GM12865 (cell line): ENCODE measurements at regions not wholly inside any gene's neighbourhood (a gene's known extent, or its start where the extent isn't known, plus 50 kb on each side); places are given as distances from the start of the nearest gene placed in this dataset.

Experiments
- DNase-seq: peaks from one replicate; pipeline ENCODE4 v3.0.0; 2010; ENCODE audit warnings: low read depth
- H3K4me3 ChIP-seq: 2 replicates; pipeline ENCODE4 v1.5.1; 2011; ENCODE audit warnings: mild to moderate bottlenecking, low read depth, low read length, control low read depth
- TF ChIP-seq, protein P1 (sequence below): IDR thresholded peaks from 2 replicates; pipeline ENCODE4 v1.5.1; 2011; ENCODE audit warnings: low read length, control low read depth, low read depth, inconsistent platforms; ENCODE audit not compliant: insufficient read depth; ENCODE audit errors: missing control alignments

GRCh38 chr6:51339728-51340127 is 521.1 kb downstream of the TFAP2B start:
- H3K4me3 ChIP-seq = no peak overlapping the region
- DNase-seq = no peak
- TF ChIP-seq, protein P1, sequence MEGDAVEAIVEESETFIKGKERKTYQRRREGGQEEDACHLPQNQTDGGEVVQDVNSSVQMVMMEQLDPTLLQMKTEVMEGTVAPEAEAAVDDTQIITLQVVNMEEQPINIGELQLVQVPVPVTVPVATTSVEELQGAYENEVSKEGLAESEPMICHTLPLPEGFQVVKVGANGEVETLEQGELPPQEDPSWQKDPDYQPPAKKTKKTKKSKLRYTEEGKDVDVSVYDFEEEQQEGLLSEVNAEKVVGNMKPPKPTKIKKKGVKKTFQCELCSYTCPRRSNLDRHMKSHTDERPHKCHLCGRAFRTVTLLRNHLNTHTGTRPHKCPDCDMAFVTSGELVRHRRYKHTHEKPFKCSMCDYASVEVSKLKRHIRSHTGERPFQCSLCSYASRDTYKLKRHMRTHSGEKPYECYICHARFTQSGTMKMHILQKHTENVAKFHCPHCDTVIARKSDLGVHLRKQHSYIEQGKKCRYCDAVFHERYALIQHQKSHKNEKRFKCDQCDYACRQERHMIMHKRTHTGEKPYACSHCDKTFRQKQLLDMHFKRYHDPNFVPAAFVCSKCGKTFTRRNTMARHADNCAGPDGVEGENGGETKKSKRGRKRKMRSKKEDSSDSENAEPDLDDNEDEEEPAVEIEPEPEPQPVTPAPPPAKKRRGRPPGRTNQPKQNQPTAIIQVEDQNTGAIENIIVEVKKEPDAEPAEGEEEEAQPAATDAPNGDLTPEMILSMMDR = no peak

DNA sequence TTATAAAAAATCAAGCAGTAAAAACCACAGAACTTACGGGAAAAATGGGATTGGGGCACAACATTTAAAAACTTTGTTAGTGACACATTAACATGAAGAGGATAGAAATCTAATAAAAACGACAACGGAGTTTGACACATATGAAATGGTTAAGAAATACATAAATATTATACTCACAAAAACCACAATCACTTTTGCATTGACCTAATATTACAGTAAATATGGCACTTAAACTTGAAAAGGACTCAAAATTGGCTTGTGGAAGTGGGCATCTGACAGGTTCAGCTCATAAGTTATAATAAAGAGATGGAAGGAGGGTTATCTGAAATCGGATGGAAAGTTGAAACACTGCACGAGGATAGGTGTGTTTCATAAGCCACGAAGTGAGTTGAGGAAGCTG is 523.7 kb downstream of the TFAP2B start:
- no peak overlapping the region for H3K4me3 ChIP-seq
- DNase-seq = no peak
- TF ChIP-seq, protein P1 = no peak

GRCh38 chr6:51349857-51350256 is 531.2 kb downstream of the TFAP2B start:
- TF ChIP-seq, protein P1 = no peak
- DNase-seq = no peak
- no peak overlapping the region for H3K4me3 ChIP-seq

- TF ChIP-seq, protein P1 = peak; percentile 23
- no peak overlapping the region for H3K4me3 ChIP-seq
- DNase-seq = peak; percentile 5
Observed at GRCh38 chr6:51350308-51350904, 531.7 kb downstream of the TFAP2B start.

DNA sequence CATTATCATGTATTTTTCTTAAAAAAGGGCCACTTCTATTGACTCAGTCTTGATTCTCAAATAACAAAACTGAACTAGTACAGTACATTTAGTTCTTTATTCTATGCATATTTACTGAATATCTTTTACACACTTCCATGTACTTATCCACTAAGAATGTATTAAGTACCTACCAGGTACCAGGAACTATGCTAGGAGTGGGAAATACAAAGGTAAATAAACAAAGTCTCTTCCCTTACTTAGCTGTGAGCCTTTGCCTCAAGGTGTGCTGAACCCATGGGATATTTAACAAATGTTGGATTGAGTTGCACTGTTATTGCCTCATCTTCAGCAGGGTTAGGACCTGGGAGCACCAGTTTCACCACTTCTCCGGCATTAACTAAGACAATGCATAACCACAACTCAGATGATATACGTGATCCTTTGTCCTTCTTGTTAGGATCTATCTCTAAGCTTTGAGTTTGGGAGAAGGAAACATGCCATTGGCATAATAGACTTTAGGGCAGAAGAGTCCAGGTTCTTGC is 533.9 kb downstream of the TFAP2B start:
- no peak overlapping the region for H3K4me3 ChIP-seq
- no peak for DNase-seq
- TF ChIP-seq, protein P1 = no peak

DNA sequence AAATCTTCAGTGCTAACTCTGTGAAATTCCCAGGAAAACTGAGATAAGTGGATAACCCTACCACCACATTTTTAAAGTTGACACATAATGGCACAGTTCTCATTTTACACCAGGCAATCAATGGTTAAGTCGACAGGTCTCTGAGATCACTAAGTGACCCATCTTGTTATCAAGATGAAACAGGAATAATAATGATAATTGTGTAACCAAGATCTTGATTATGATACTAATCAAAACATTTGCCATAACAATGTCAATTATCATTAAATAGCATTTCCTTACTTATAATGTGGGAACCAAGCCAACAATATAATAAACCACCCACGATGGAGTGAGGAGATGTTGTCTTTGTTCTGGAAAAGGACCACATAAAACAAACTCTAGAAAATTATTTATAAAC is 541.6 kb downstream of the TFAP2B start:
- H3K4me3 ChIP-seq = no peak overlapping the region
- TF ChIP-seq, protein P1 = no peak
- no peak for DNase-seq

DNA sequence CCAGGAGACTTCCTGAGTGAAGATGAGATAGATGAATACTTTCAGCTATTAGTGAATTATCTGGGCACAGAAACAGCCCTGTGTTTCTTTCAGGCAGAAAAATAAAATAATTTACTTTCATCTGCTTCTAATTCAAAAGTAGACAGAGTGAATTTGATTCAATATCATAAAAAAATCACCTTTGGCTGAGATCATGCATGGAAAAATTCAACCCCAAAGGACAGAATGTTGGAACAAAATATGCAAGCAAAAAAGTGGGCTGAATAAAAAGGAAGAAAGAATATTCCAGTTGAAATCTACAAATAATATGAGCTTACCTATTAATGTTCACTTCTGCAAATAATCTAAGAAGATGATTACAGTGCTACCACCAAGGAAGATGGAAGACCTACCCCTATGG is 546.9 kb downstream of the TFAP2B start:
- no peak overlapping the region for H3K4me3 ChIP-seq
- no peak for DNase-seq
- TF ChIP-seq, protein P1 = no peak
